SU-DHL-6 (cell line): ENCODE measurements at regions not wholly inside any gene's neighbourhood (a gene's known extent, or its start where the extent isn't known, plus 50 kb on each side); places are given as distances from the start of the nearest gene placed in this dataset.

Source experiments
- H2AFZ ChIP-seq: fragments of 200-600 bp; sonication (generic); 2 replicates; pipeline ENCODE4 v1.6.1; 2014; ENCODE audit warnings: low read depth, mild to moderate bottlenecking, moderate library complexity, mixed read lengths, antibody characterized with exemption, low read length; ENCODE audit not compliant: severe bottlenecking
- H3F3A ChIP-seq: fragments of 200-600 bp; shearing (Covaris generic); 2 replicates; pipeline ENCODE4 v1.6.0; 2016; ENCODE audit warnings: antibody characterized with exemption, mild to moderate bottlenecking; ENCODE audit not compliant: insufficient read depth
- H3K27ac ChIP-seq: fragments of 200-600 bp; sonication (generic); 2 replicates; pipeline ENCODE4 v1.5.1; 2016; ENCODE audit warnings: low read depth, mild to moderate bottlenecking, low read length, moderate library complexity, mixed read lengths
- H3K27me3 ChIP-seq: fragments of 200-600 bp; sonication (generic), shearing (Covaris generic); 2 replicates; pipeline ENCODE4 v1.6.0; 2014; ENCODE audit warnings: mild to moderate bottlenecking, low read length
- H3K36me3 ChIP-seq: fragments of 200-600 bp; sonication (generic); 2 replicates; pipeline ENCODE4 v1.6.1; 2014; ENCODE audit warnings: mild to moderate bottlenecking, low read length, mixed read lengths
- H3K4me2 ChIP-seq: fragments of 300-600, 200-600 bp; shearing (Covaris generic), sonication (generic); 2 replicates; pipeline ENCODE4 v1.6.0; 2014; ENCODE audit warnings: low read length, low read depth, mild to moderate bottlenecking; ENCODE audit not compliant: poor library complexity, severe bottlenecking
- H3K4me3 ChIP-seq: fragments of 200-600 bp; sonication (generic); 2 replicates; pipeline ENCODE4 v1.5.1; 2014; ENCODE audit warnings: antibody characterized with exemption, low read length, mild to moderate bottlenecking, mixed read lengths; ENCODE audit not compliant: insufficient read depth, poor library complexity, severe bottlenecking
- H3K79me2 ChIP-seq: fragments of 200-600 bp; sonication (generic); 2 replicates; pipeline ENCODE4 v1.6.1; 2014; ENCODE audit warnings: mild to moderate bottlenecking, low read length, moderate library complexity; ENCODE audit not compliant: insufficient read depth
- H3K9ac ChIP-seq: fragments of 200-600 bp; sonication (generic); 2 replicates; pipeline ENCODE4 v1.7.0; 2014; ENCODE audit warnings: mild to moderate bottlenecking, low read length
- H3K9me2 ChIP-seq: fragments of 200-600 bp; sonication (generic); replicated peaks from 2 replicates; pipeline ENCODE4 v1.6.1; 2014; ENCODE audit warnings: low read length; ENCODE audit not compliant: insufficient read depth
- H3K9me3 ChIP-seq: fragments of 200-600 bp; sonication (generic); 2 replicates; pipeline ENCODE4 v1.6.1; 2014; ENCODE audit warnings: low read length, mixed read lengths; ENCODE audit not compliant: insufficient read depth
- H4K20me1 ChIP-seq: fragments of 200-600 bp; sonication (generic); 2 replicates; pipeline ENCODE4 v1.6.1; 2014; ENCODE audit warnings: low read depth, mild to moderate bottlenecking, antibody characterized with exemption, low read length, moderate library complexity, mixed read lengths
- EZH2phosphoT487 ChIP-seq: fragments of 200-600 bp; sonication (generic), shearing (Covaris generic); conservative IDR thresholded peaks from 2 replicates; pipeline ENCODE4 v1.6.1; 2018; ENCODE audit warnings: mild to moderate bottlenecking, antibody characterized with exemption, low read length, moderate library complexity, mixed read lengths
- TF ChIP-seq, protein P1 (sequence below): fragments of 200-600 bp; sonication (generic); IDR thresholded peaks from one replicate; pipeline ENCODE4 v1.5.1; 2017; ENCODE audit warnings: antibody characterized with exemption, mild to moderate bottlenecking, low read length, moderate library complexity; ENCODE audit not compliant: insufficient read depth, poor library complexity, severe bottlenecking

DNA sequence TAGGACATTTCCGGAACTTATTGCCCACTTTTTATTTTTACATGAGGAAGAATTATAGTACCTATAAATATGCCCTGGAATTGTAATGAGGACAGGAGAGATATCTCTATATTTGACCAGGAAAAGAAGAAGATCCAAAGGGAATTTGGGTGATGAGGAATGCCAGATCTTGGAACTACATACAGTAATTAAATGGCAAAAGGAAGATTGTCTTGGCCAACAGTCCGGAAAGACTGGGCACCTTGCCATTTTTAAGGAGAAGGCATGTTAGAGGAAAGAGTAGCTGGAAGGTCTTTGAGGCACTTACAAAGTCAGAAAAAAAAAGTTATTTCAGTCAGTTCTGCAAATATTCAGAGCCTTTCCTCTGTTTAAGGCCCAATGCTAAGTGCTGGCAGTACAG is 616.4 kb downstream of the MED13L start:
- H3K4me2 ChIP-seq = no peak overlapping the region

DNA sequence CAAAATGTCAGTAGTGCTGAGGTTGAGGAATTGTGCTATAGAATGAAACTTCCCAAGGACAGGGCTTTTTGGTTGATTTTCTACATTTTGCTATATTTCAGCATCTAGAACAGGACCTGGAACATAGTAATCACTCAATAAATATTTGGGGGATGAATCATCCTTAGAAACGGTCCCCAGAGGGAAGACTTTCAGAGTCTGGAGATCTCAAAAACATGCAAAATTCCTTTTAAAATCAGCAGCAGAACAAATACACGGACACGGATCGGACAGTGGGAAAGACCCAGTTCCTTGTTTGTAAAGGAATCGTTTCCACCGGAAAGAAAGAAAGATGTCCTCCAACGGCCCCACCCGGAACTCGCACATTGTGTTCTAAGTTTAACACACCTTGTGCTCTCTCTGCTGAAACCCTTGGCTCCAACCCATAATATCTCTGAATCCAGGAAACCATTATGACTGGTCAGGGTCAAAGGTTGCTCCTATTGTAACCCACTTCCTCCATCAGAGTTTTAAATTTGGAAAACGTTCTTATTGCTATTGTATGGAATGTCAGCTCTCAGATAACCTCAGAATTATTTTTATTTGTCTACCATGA is 617.2 kb downstream of the MED13L start:
- Histone ChIP-seq H3F3A (no peaks in the 10 kb centered on the region), H3K9me2 (no peaks in the 10 kb centered on the region), H3K79me2 (no peaks in the 10 kb centered on the region), H3K4me2 (no peak overlapping the region), H3K4me3 (no peak overlapping the region), H3K9me3 (no peaks in the 10 kb centered on the region), H3K27me3 (no peaks in the 10 kb centered on the region), H4K20me1 (no peaks in the 10 kb centered on the region), H3K27ac (no peak overlapping the region), H3K9ac (no peak overlapping the region), H3K36me3 (no peaks in the 10 kb centered on the region), H2AFZ (no peak overlapping the region)
- TF ChIP-seq, protein P1, sequence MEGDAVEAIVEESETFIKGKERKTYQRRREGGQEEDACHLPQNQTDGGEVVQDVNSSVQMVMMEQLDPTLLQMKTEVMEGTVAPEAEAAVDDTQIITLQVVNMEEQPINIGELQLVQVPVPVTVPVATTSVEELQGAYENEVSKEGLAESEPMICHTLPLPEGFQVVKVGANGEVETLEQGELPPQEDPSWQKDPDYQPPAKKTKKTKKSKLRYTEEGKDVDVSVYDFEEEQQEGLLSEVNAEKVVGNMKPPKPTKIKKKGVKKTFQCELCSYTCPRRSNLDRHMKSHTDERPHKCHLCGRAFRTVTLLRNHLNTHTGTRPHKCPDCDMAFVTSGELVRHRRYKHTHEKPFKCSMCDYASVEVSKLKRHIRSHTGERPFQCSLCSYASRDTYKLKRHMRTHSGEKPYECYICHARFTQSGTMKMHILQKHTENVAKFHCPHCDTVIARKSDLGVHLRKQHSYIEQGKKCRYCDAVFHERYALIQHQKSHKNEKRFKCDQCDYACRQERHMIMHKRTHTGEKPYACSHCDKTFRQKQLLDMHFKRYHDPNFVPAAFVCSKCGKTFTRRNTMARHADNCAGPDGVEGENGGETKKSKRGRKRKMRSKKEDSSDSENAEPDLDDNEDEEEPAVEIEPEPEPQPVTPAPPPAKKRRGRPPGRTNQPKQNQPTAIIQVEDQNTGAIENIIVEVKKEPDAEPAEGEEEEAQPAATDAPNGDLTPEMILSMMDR = no peak

More for the DNA sequence above, 616.4 kb downstream of the MED13L start:
- Histone ChIP-seq H3K36me3 (no peaks in the 10 kb centered on the region), H3K9me2 (no peaks in the 10 kb centered on the region), H3K27me3 (no peaks in the 10 kb centered on the region), H3K27ac (no peak overlapping the region), H3K79me2 (no peaks in the 10 kb centered on the region), H4K20me1 (no peaks in the 10 kb centered on the region), H3K4me3 (no peak overlapping the region), H2AFZ (no peak overlapping the region), H3K9ac (no peak overlapping the region), H3K9me3 (no peaks in the 10 kb centered on the region), H3F3A (no peaks in the 10 kb centered on the region)
- TF ChIP-seq, protein P1 = no peak
- no peak for TF ChIP-seq EZH2phosphoT487

DNA sequence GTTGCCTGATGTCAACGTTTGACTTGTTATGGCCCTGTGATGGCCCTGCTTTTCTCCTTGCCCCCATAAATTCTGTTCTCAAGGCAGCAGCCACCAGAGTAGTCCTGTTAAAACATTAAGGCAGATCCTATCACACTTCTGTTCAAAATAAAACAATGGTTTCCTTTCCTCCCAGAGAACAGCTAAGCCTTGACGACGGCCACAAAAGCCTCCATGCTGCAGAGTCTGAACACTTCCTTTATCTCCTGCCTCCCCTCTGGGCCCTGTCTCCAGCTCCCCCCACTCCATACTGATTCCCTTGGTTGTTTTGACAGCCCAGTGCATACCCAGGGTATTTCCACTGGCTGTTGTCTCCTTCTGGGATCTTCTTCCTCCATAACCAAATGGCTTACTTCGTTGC is 618.1 kb downstream of the MED13L start:
- no peak overlapping the region for H3K4me3 ChIP-seq
- H3K79me2 ChIP-seq = no peaks in the 10 kb centered on the region
- no peak overlapping the region for H3K9ac ChIP-seq
- no peak for TF ChIP-seq EZH2phosphoT487
- TF ChIP-seq, protein P1 = no peak
- no peaks in the 10 kb centered on the region for H3K9me2 ChIP-seq
- no peaks in the 10 kb centered on the region for H3K27me3 ChIP-seq
- H3F3A ChIP-seq = no peaks in the 10 kb centered on the region
- H3K9me3 ChIP-seq = no peaks in the 10 kb centered on the region
- H2AFZ ChIP-seq = no peak overlapping the region
- no peak overlapping the region for H3K4me2 ChIP-seq
- H3K36me3 ChIP-seq = no peaks in the 10 kb centered on the region
- no peaks in the 10 kb centered on the region for H4K20me1 ChIP-seq
- H3K27ac ChIP-seq = no peak overlapping the region
